HG03060 (cell line): ENCODE measurements at regions not wholly inside any gene's neighbourhood (a gene's known extent, or its start where the extent isn't known, plus 50 kb on each side); places are given as distances from the start of the nearest gene placed in this dataset.

Source experiments
- ATAC-seq: cut with Tn5 transposase; IDR thresholded peaks from one replicate; pipeline ENCODE4 v1.9.1; 2021; ENCODE audit warnings: low read depth, moderate number of reproducible peaks; ENCODE audit not compliant: unreplicated experiment

GRCh38 chr14:82112210-82112839 is 578.7 kb upstream of the SEL1L start:
- ATAC-seq = no peak

GRCh38 chr14:82113007-82113406 is 579.4 kb upstream of the SEL1L start:
- ATAC-seq = no peak

GRCh38 chr14:82113710-82114109 is 580.1 kb upstream of the SEL1L start:
- ATAC-seq = no peak

GRCh38 chr14:82116721-82117120 is 583.1 kb upstream of the SEL1L start:
- ATAC-seq = no peak

GRCh38 chr14:82122655-82123054 is 589.0 kb upstream of the SEL1L start:
- no peak for ATAC-seq

- no peak for ATAC-seq
These were observed 590.9 kb upstream of the SEL1L start for GRCh38 chr14:82124511-82124910.

GRCh38 chr14:82126006-82126405 is 592.4 kb upstream of the SEL1L start:
- ATAC-seq = no peak

GRCh38 chr14:82134411-82134810 is 600.8 kb upstream of the SEL1L start:
- ATAC-seq = no peak

- no peak for ATAC-seq
These were observed 604.8 kb upstream of the SEL1L start for GRCh38 chr14:82138431-82138830.

GRCh38 chr14:82146846-82147245 is 613.2 kb upstream of the SEL1L start:
- no peak for ATAC-seq

- ATAC-seq = no peak
These were observed 620.0 kb upstream of the SEL1L start for GRCh38 chr14:82153689-82154088.

- no peak for ATAC-seq
These were observed 626.0 kb upstream of the SEL1L start for GRCh38 chr14:82159624-82160023.

GRCh38 chr14:82180139-82180538 is 646.5 kb upstream of the SEL1L start:
- ATAC-seq = no peak

- no peak for ATAC-seq
These were observed 649.0 kb upstream of the SEL1L start for GRCh38 chr14:82182646-82183045.

- no peak for ATAC-seq
These were observed 657.1 kb upstream of the SEL1L start for GRCh38 chr14:82190742-82191141.

GRCh38 chr14:82192387-82192786 is 658.7 kb upstream of the SEL1L start:
- no peak for ATAC-seq

- ATAC-seq = no peak
These were observed 689.6 kb upstream of the SEL1L start for GRCh38 chr14:82223276-82223675.

- ATAC-seq = no peak
These were observed 691.0 kb upstream of the SEL1L start for GRCh38 chr14:82224610-82225009.

- ATAC-seq = no peak
These were observed 697.1 kb upstream of the SEL1L start for GRCh38 chr14:82230748-82231147.

- no peak for ATAC-seq
These were observed 705.0 kb upstream of the SEL1L start for GRCh38 chr14:82238649-82239048.

GRCh38 chr14:82239223-82239622 is 705.6 kb upstream of the SEL1L start:
- no peak for ATAC-seq

- no peak for ATAC-seq
These were observed 711.1 kb upstream of the SEL1L start for GRCh38 chr14:82244791-82245190.

- no peak for ATAC-seq
These were observed 717.8 kb upstream of the SEL1L start for GRCh38 chr14:82251494-82251893.
